T-cell (primary cell): ENCODE measurements at regions not wholly inside any gene's neighbourhood (a gene's known extent, or its start where the extent isn't known, plus 50 kb on each side); places are given as distances from the start of the nearest gene placed in this dataset.

Source experiments
- ATAC-seq, 4 experiments: fragments of 200-7000 bp in 3 of 4; fragments of 150-1000 bp in 1 of 4; cut with Tn5 transposase; replicated peaks in 1 of 4; 1 replicate in 3 of 4; 2 replicates in 1 of 4; pipeline ENCODE4 v1.10.0; 2021; ENCODE audit warnings: moderate library complexity in 3 of 4, mild to moderate bottlenecking in 2 of 4, moderate number of reproducible peaks in 1 of 4
- CTCF ChIA-PET, 2 donors: fragments of 300-600 bp; sonication (Branson Sonifier 250); formaldehyde crosslinking; loops; one replicate each; lab custom pipeline; 2022; ENCODE audit warnings: antibody characterized with exemption in 2 of 2; lab: Charles Lee
- POLR2A ChIA-PET, 2 donors: fragments of 300-600 bp; sonication (Branson Sonifier 250); formaldehyde crosslinking; loops; one replicate each; lab custom pipeline; 2022; ENCODE audit warnings: antibody characterized with exemption in 2 of 2; lab: Charles Lee
- DNase-seq, 35 experiments: peaks; one replicate each; pipeline versions ENCODE4 v3.0.0 to v3.0.0-alpha.2; 2013 to 2023
- H3K27ac ChIP-seq: one replicate; pipeline ENCODE4 v1.5.1; 2013; ENCODE audit warnings: low read length
- H3K27me3 ChIP-seq, 2 experiments: replicated peaks in 1 of 2; 1 replicate in 1 of 2; 2 replicates in 1 of 2; pipeline versions ENCODE4 v1.6.1 to v1.7.0; 2013; ENCODE audit warnings: low read length in 1 of 2, mixed read lengths in 1 of 2; ENCODE audit not compliant: control insufficient read depth in 2 of 2, insufficient read depth in 2 of 2; ENCODE audit errors: extremely low read depth in 1 of 2
- H3K36me3 ChIP-seq, 2 donors: 1 replicate in 1 of 2; 2 replicates in 1 of 2; pipeline versions ENCODE4 v1.6.1 to v1.7.0; 2013; ENCODE audit warnings: low read length in 1 of 2; ENCODE audit not compliant: control insufficient read depth in 2 of 2, insufficient read depth in 1 of 2; ENCODE audit errors: extremely low read depth in 1 of 2
- H3K4me1 ChIP-seq, 2 experiments: 1 replicate in 1 of 2; 2 replicates in 1 of 2; pipeline versions ENCODE4 v1.6.1 to v1.7.0; 2013; ENCODE audit warnings: low read length in 2 of 2, mixed read lengths in 1 of 2; ENCODE audit not compliant: insufficient read depth in 2 of 2, control insufficient read depth in 1 of 2; ENCODE audit errors: extremely low read depth in 1 of 2
- H3K4me3 ChIP-seq, 2 donors: 1 replicate in 1 of 2; 2 replicates in 1 of 2; pipeline versions ENCODE4 v1.5.1 to v1.7.0; 2013; ENCODE audit warnings: mild to moderate bottlenecking in 2 of 2, low read length in 1 of 2, moderate library complexity in 1 of 2; ENCODE audit not compliant: control insufficient read depth in 1 of 2; ENCODE audit errors: extremely low read depth in 1 of 2
- H3K9me3 ChIP-seq: 2 replicates; pipeline ENCODE4 v1.7.0; 2013
- H3K27ac Mint-ChIP-seq, 2 donors: one replicate each; pipeline ENCODE4 v1.8.0; 2020 to 2021; ENCODE audit warnings: mild to moderate bottlenecking in 2 of 2, mixed read lengths in 2 of 2
- H3K27me3 Mint-ChIP-seq, 2 donors: one replicate each; pipeline ENCODE4 v1.8.0; 2021 to 2022; ENCODE audit warnings: mixed read lengths in 2 of 2
- H3K36me3 Mint-ChIP-seq: one replicate; pipeline ENCODE4 v1.8.0; 2021; ENCODE audit warnings: mixed read lengths
- H3K4me1 Mint-ChIP-seq, 3 donors: one replicate each; pipeline ENCODE4 v1.8.0; 2020 to 2022; ENCODE audit warnings: mixed read lengths in 3 of 3, mild to moderate bottlenecking in 1 of 3
- H3K4me3 Mint-ChIP-seq, 3 donors: one replicate each; pipeline ENCODE4 v1.8.0; 2020 to 2022; ENCODE audit warnings: mild to moderate bottlenecking in 3 of 3, mixed read lengths in 3 of 3, moderate library complexity in 3 of 3
- H3K9me3 Mint-ChIP-seq, 3 donors: one replicate each; pipeline ENCODE4 v1.8.0; 2020 to 2022; ENCODE audit warnings: mixed read lengths in 3 of 3
- WGBS: methylation state at CpG from one replicate; pipeline ENCODE4 v1.1.5; 2013; ENCODE audit warnings: missing lambda C conversion rate; ENCODE audit not compliant: insufficient coverage; 5-methylcytosine and 5-hydroxymethylcytosine counted together

GRCh38 chr1:220409771-220410595 is 118.0 kb upstream of the MARK1 start:
- H3K4me1 Mint-ChIP-seq, result no peaks in the 10 kb centered on the region
- 74% methylated on average over 5 of the region's 13 CpGs for WGBS
- no peak for DNase-seq
- no peaks in the 10 kb centered on the region for H3K4me1 ChIP-seq
- no peak overlapping the region for H3K27ac ChIP-seq
- H3K27ac Mint-ChIP-seq, result no peak overlapping the region
- no peak for ATAC-seq
- H3K36me3 Mint-ChIP-seq, result no peaks in the 10 kb centered on the region
- H3K27me3 ChIP-seq, result peaks cover 0 to 3% of the 10 kb centered on the region in 2 experiments
- H3K9me3 ChIP-seq, result no peaks in the 10 kb centered on the region
- peaks cover 13 to 15% of the 10 kb centered on the region in 2 donors for H3K27me3 Mint-ChIP-seq
- POLR2A ChIA-PET, result no interaction called here
- H3K4me3 Mint-ChIP-seq, result no peak overlapping the region
- no peaks in the 10 kb centered on the region for H3K36me3 ChIP-seq
- no peak overlapping the region for H3K4me3 ChIP-seq
- CTCF ChIA-PET, result no interaction called here
- peaks cover 0 to 4% (median 0%) of the 10 kb centered on the region in 3 donors for H3K9me3 Mint-ChIP-seq

- no peaks in the 10 kb centered on the region for H3K4me1 ChIP-seq
- H3K27me3 ChIP-seq, result peaks cover 0 to 3% of the 10 kb centered on the region in 2 experiments
- no peak for DNase-seq
- H3K27me3 Mint-ChIP-seq, result peaks cover 36 to 38% of the 10 kb centered on the region in 2 donors
- H3K4me1 Mint-ChIP-seq, result no peaks in the 10 kb centered on the region
- H3K4me3 ChIP-seq, result no peak overlapping the region
- H3K4me3 Mint-ChIP-seq, result no peak overlapping the region
- H3K9me3 Mint-ChIP-seq, result peaks cover 0 to 4% (median 4%) of the 10 kb centered on the region in 3 donors
- no peaks in the 10 kb centered on the region for H3K36me3 Mint-ChIP-seq
- no peaks in the 10 kb centered on the region for H3K9me3 ChIP-seq
- no peak for ATAC-seq
- H3K27ac Mint-ChIP-seq, result no peak overlapping the region
- POLR2A ChIA-PET, result no interaction called here
- no peaks in the 10 kb centered on the region for H3K36me3 ChIP-seq
- CTCF ChIA-PET, result interaction anchor here in 1 of 2 donors (0.7 kb wide), 1 partner anchor 326 kb away, joined by 4 read pairs; no protein-coding TSS in a partner anchor
- H3K27ac ChIP-seq, result no peak overlapping the region
These were observed 120.7 kb upstream of the MARK1 start for GRCh38 chr1:220407191-220407590.

- Histone ChIP-seq H3K4me3 (no peak overlapping the region), H3K27ac (no peak overlapping the region), H3K9me3 (no peaks in the 10 kb centered on the region), H3K27me3 (no peaks in the 10 kb centered on the region), H3K4me1 (no peaks in the 10 kb centered on the region), H3K36me3 (no peaks in the 10 kb centered on the region)
- ATAC-seq (no peak), DNase-seq (no peak)
- Mint-ChIP-seq H3K27ac (no peak overlapping the region), H3K9me3 (peaks cover 0 to 4% (median 0%) of the 10 kb centered on the region in 3 donors), H3K27me3 (peaks cover 15 to 17% of the 10 kb centered on the region in 2 donors), H3K36me3 (no peaks in the 10 kb centered on the region), H3K4me3 (no peak overlapping the region), H3K4me1 (no peaks in the 10 kb centered on the region)
- CTCF ChIA-PET, result no interaction called here
- no CpG with 5 or more reads among the region's 2 CpGs for WGBS
- POLR2A ChIA-PET, result no interaction called here
These were observed 126.0 kb upstream of the RAB3GAP2 start for GRCh38 chr1:220398238-220398637.

- no peaks in the 10 kb centered on the region for H3K27me3 ChIP-seq
- no peak for ATAC-seq
- Mint-ChIP-seq H3K27ac (no peak overlapping the region), H3K4me1 (no peaks in the 10 kb centered on the region), H3K4me3 (no peak overlapping the region), H3K9me3 (no peaks in the 10 kb centered on the region), H3K36me3 (no peaks in the 10 kb centered on the region), H3K27me3 (peaks cover 11 to 21% of the 10 kb centered on the region in 2 donors)
- H3K9me3 ChIP-seq, result no peaks in the 10 kb centered on the region
- no peaks in the 10 kb centered on the region for H3K36me3 ChIP-seq
- no CpG with 5 or more reads among the region's 2 CpGs for WGBS
- CTCF ChIA-PET, result no interaction called here
- H3K4me1 ChIP-seq, result no peaks in the 10 kb centered on the region
- POLR2A ChIA-PET, result no interaction called here
- H3K4me3 ChIP-seq, result no peak overlapping the region
- no peak for DNase-seq
- no peak overlapping the region for H3K27ac ChIP-seq
These were observed 119.2 kb upstream of the RAB3GAP2 start for GRCh38 chr1:220391491-220391890.

- ChIA-PET POLR2A (no interaction called here), CTCF (no interaction called here)
- Histone ChIP-seq H3K9me3 (no peaks in the 10 kb centered on the region), H3K27me3 (no peaks in the 10 kb centered on the region), H3K4me1 (no peaks in the 10 kb centered on the region), H3K4me3 (no peak overlapping the region), H3K36me3 (no peaks in the 10 kb centered on the region), H3K27ac (no peak overlapping the region)
- Mint-ChIP-seq H3K4me3 (no peak overlapping the region), H3K27me3 (peaks cover 9 to 19% of the 10 kb centered on the region in 2 donors), H3K27ac (no peak overlapping the region), H3K9me3 (peaks cover 0 to 6% (median 3%) of the 10 kb centered on the region in 3 donors), H3K4me1 (no peaks in the 10 kb centered on the region), H3K36me3 (no peaks in the 10 kb centered on the region)
- ATAC-seq (no peak), DNase-seq (no peak)
- WGBS, result no CpG with 5 or more reads among the region's 5 CpGs
These were observed 117.4 kb upstream of the RAB3GAP2 start for GRCh38 chr1:220389634-220390033.

- Histone ChIP-seq H3K9me3 (no peaks in the 10 kb centered on the region), H3K4me1 (no peaks in the 10 kb centered on the region), H3K4me3 (no peak overlapping the region), H3K27ac (no peak overlapping the region), H3K36me3 (no peaks in the 10 kb centered on the region), H3K27me3 (no peaks in the 10 kb centered on the region)
- Mint-ChIP-seq H3K4me3 (no peak overlapping the region), H3K4me1 (no peaks in the 10 kb centered on the region), H3K9me3 (peaks cover 0 to 6% (median 3%) of the 10 kb centered on the region in 3 donors), H3K27me3 (peaks cover 9 to 24% of the 10 kb centered on the region in 2 donors), H3K27ac (no peak overlapping the region), H3K36me3 (no peaks in the 10 kb centered on the region)
- ChIA-PET POLR2A (no interaction called here), CTCF (no interaction called here)
- 100% methylated on average over 1 of the region's 3 CpGs for WGBS
- no peak for ATAC-seq
- DNase-seq, result no peak
These were observed 114.4 kb upstream of the RAB3GAP2 start for GRCh38 chr1:220386494-220387195.
